HUDEP-2 (cell line): ENCODE measurements at regions not wholly inside any gene's neighbourhood (a gene's known extent, or its start where the extent isn't known, plus 50 kb on each side); places are given as distances from the start of the nearest gene placed in this dataset.

Source experiments
- DNase-seq, 76 experiments: peaks; one replicate each; lab custom pipeline; 2025; ENCODE audit not compliant: unreplicated experiment in 76 of 76; lab: John Stamatoyannopoulos, UW

DNA sequence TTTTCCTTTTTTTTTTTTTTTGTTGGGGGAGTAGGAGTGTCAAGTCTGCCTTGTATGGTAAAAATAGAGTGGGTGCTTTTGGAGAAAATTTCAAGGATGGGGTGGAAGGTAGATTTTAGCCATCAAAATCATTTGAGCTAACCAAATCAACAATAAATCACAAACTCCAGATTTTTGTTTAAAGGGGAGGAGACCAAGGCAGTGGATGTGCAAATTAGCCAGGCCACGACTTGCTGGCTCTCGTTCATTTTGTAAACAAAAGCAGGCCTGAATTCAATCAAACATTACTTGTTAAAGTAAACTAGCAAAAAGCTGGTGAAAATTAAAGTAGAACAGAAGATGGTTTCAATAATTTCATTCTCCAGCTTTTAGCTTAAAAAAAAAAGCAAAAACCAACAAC, 387.2 kb downstream of the BMP4 start:
- DNase-seq: no peak

DNA sequence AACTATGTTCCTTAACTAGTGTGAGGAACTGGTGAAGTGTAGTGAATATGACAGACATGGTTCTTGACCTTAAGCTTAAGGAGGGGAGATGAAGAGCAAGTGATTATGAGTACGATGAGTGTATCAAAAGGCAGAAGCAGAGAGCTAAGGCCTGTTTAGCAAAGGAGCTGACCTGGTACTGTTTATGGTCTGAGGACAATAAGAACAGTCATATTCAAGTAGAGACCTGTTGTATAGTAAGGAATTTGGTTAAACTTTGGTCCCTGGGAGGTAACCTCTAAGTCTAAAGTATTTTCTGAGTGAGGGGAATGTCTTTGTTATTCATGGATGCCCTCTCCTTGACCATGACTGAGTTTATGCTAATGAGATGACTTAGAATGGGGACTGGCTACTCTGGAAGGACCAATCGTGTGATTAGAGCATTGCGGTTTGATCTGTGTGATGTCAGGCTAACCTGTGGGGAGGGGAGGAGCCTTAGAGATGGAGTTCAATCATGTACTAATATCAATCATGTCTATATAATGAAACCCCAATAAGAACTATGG, 389.3 kb downstream of the BMP4 start:
- DNase-seq: no peak

DNA sequence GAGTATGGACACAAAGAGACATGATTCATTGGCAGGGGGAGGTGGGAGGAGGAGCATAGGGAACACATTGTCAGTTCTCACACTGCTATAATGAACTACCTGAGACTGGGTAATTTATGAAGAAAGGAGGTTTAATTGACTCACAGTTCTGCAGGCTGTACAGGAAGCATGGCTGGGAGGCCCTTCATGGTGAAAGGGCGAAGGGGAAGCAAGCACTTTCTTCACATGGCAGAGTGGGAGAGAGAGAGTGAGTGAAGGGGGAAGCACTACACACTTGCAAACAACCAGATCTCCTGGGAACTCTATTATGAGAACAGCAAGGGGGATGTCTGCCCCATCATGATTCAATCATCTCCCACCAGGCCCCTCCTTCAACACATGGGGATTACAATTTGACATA, 391.8 kb downstream of the BMP4 start:
- DNase-seq: no peak

DNA sequence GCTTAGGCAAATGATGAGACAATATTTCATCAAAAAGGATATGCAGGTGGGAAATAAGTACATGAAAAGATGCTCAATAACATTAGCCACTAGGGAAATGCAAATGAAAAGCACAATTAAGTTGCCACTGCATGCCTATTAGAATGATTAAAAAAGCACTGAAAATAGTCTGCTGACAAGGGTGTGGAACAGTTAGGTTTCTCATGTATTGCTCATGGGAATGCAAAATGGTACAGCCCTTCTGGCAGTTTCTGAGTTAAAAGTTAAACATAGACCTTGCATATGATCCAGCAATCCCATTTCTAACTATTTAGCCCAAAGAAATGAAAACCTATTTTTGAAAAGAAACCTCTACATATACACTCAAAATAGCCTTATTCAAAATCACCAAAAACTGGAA, 393.0 kb downstream of the BMP4 start:
- DNase-seq: no peak

DNA sequence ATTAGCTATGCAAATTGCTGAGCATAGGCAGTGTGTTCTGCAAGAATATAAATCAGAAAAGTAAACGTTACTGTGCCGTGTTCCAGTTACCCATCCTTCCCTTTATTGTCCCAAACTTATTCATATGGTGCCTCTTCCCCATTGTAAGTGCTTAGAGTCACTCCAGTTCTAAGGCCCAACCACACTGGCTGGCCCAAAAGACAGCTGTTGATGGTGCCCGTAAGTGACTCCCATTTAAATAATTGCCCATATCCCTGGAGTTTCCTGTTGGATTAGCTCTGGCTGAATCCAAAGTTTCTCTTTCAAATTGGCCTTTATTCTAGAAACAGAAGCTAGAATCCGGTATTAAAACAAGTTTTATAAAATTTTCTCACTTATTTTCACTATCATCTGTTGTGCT, 400.1 kb upstream of the DDHD1 start:
- no peak for DNase-seq

DNA sequence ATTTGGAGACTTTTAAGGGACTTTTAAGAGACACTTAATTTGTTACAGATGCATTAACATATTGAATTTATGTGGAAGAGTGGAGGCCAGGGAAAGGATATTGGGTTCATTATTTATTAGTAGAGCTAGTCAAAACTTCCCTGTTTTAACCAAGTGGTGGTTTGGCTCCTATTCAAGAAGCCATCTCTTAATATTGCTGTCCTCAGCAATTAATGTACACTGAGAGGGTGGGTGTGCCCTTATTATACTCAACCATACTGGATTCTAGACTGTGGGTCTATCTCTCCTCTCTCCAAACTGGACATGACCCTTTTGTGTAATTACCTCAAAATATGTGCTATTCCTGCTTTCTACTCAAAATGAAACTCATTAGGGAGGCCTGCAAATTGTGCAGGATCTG, 398.7 kb upstream of the DDHD1 start:
- DNase-seq: no peak

DNA sequence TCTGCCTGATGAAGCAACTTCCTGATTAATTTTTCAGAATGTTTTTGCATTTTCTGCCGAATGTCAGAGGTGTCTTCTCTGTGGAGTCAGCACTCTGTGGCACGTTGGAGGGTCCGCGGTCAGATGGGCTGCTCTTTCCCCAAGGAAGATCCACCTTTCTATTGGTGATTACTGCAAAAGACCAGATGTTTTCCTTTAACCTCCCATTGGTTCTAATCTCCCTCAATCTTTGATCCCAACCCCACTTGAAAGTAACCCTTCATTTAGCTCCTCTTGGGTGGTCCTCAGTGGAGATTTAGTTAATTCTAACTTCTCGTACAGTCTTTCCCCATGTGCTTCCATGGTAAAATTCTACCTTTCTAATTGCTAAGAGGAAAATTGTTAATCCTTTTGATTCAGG, 397.7 kb upstream of the DDHD1 start:
- DNase-seq: no peak

DNA sequence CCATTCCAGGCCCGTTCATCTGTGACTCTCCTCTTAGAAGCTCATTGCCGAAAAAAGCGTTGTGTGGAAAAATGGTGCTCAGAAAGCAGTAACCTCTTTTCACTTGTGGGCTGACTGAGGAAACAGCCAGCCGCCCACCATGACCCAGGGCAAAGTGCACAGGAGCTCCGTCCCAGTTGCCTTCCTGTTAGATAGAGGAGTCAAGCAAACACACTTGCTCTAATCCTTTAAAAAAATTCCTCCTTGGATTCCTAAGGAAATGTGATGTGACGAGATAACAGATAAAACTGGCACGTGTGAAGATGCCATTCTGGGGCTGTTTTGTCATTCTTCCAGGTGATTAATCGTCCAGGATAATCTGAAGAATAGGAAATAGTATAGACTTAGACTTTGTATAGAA, 396.8 kb upstream of the DDHD1 start:
- DNase-seq: no peak

DNA sequence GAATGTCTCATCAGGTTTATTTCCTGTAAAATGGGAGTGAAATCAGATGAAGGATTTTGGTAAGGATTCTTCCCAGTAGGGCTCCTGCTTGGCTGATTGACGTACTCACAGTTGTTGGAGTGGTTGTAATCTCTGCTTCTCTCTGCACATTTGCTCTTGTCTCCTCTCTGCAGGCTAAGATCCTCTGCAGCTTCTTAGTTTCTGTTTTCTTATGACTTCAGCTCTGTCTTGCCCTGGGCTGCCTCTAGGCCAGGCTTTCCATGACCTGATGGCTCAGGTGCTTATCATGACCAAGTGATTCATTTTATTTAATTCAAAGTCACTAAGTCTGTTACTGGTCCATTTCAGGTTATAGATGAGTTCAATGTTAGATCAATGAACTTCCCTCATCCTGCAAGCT, 394.5 kb upstream of the DDHD1 start:
- no peak for DNase-seq

DNA sequence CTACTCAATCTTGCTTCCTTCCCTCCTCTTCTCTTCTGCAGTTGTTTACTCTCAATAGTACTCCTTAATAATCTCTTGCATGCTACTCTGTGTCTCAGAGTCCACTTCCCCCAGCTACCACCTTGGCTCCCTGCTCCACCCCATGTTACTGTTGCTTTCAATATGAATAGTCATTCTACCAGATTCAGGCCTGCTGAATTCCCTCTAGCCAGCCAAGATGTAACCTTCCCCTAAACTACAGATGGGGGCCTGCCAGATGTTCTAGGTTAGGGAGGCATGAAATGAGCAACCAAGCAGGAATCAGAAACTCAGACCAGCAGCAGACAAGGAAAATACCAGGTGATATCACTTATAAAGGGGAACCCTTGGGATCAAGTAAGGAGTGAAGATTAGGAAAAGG, 392.1 kb upstream of the DDHD1 start:
- no peak for DNase-seq

DNA sequence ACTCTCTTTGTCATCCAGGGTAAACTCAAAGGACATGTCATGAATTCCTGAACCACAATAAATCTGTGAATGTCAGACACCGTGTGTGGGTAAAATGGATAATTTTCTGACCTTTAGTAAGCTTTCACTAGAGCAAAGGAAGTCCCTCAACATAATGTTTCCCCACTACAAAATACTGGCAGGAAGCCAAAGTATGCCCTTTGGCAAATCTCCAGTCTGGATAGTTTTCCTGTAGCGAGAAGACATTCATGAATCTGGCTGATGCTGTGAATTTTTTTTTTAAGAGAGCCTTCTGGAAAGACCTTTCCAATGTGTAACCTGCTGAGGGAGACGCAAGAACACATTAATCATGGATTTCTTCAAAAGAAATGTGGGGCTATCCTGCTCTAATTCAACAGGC, 389.6 kb upstream of the DDHD1 start:
- DNase-seq: no peak

DNA sequence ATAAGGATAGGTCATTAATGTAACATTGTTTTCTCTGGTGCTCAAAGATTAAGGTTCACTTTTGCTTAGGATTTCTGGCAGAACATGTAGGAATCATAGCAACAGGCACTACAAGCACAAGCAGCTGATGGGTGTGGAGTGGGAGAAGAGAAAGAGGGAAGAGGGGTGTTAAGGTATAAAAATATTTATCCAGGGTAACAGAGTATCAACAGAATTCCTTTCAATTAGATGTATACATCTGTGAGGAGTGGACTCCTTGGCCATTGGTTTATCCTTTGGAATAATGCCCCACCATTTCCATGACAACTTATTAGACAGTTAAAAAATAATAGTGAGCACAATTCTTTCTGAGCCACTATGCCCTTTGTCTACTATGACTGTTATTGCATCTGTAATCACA, 388.3 kb upstream of the DDHD1 start:
- DNase-seq: no peak

DNA sequence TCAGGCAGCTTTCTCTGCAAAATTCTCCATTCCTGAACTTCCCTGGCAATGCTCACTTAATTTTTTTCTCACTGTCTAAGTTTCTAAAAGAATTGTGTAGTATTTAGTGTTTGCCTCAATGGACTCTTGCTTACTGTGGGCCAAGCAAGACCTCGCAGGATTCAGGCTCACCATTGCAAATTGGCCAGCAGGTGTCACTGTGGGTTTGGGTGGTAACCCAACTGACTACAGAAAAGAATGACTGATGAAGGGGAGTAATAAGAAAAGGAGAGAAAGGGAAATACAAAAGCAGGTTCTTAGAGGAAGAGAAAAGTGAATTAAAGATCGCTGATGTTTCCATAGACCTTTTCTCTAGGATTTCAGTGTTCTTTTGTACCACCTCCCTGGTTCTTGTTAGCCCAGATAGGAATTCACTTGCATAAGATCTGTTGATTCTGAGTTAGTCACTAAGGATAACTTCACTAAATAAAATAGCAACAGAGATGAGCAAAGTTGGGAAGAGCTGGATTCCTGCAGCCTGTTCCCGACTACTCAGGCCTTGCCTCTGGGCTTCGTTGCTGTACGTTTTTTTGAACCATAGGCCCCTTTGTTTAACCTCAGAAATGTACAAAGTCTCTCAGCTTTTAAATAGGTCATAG, 386.5 kb upstream of the DDHD1 start:
- DNase-seq: peak in 52 of 76 experiments; percentile 1 to 66 (median 19)

DNA sequence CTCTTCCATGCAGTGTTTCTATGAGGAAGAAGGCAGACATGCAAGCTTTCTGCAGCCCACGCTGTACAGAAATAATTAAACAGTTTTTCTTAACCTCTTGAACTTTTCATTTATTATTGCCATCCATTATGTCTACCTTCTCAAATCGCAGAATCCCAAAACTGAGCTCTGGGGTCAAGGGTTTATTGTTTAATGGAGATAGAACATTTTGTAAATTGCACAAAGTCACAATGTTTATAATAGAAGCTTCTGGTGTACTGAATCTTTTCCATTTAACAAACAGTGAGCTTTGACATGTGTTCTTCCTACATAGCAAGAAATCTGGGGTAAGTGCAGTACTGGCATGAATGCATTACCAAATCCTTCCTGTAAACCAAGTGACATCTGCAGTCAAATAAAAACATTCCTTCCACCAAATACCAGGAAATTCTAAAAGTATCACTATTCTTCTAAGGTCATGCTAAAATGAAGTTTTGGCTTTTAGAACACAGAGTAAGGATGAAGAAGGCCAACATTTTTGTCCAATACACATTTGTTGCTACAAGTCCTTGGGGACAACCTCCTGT, 385.3 kb upstream of the DDHD1 start:
- DNase-seq: no peak

DNA sequence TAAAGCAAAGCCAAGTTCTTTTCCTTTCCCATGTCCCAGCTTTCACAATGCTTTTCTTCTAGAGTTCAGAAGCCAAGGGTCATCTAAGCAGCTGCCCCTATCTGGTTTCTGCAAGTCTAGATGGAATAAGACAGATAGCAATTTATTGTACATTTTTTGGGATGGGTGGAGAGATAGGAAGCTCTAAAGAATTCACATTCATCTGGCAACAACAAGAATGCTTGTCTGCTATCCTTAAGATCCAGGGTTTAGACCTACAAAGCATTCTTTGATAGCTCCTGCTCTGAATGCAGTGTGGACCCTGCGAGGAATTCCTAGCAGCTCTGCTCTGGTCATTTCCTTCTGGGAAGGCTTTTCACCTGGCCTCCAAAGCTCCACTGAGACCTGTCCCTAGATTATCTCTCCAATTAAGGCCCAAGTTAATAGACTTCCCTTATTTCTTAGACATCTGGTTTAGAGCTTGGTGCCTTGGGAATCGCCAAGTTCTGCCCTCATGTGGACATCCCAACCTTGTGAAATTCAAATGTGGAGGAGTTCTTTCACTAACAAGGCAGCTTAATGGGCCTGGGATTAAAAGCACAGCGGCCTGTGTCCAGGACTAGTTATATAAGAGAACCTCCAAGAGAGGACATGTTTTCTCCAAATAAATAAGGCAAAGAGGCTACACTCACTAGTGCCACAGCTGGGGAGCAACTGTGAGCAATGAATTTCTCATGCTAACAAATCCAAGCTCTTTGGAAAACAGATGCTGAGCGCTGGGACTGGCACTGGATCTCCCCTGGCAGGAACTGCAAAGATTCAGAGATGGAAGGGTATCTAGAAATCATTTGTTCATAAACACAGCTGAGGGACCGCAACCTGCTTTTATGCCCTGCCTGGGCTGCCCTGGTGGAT, 384.5 kb upstream of the DDHD1 start:
- no peak for DNase-seq

DNA sequence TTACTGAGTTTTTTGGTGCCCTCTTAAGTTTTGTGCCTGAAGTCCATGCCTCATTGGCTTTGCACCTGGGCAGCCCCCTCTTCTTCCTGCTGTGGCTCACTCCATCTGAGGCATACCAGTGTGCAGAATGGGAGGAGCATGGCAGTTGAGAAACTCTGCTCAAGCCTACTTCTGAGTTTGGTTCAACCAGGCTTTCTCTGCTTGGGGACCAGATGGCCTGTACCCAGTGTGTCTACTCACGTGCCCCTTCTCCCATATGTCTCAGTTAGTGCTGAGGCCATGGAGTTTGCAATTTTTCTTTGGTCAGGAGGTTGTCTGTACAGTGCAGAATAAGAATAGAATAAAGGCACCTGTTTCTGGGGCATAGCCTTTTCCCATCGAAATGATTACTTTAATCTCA, 383.3 kb upstream of the DDHD1 start:
- no peak for DNase-seq

DNA sequence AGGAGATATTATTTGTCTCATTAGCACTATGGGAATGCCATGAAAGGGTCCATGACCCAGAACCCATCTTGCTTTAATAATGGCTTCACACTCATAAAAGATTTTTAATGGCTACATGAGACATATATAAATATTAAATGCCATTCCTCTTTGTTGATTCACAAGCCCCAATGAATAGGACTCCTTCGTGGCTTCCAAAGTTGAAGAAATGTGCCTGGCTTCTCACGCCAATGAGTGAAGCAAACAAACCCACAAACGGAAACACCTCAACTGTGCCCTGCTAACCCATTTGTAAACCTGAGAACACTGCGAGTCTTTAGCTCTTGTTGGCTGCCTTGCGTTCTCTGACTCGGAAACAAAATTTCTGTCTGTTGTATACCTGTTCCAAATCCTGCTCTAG, 381.7 kb upstream of the DDHD1 start:
- DNase-seq: no peak

DNA sequence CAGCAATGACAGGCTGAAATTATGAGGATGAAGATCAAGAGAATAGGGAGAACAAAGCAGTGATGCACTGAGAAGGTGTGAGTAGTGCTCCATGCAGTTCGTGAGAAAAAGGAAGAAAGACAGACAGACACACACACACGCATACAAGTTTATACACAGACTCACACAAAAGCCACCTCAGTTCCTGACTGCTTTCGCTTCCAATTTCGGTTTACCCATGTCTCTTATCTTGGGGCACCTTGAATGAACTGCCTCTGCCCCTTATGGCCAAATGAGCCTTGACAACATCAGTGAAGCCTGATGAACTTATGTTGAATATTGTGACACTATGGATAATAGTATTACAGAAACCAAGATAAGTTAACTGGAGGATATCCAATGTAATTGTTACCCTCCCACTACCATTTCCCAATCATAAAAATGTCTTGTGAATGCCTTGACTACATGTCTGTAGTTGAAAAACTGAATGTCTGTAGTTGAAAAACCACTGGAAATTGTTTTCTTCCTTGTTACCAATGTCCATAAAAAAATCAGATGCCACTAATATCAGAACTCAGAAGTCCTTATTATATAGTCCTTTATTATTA, 380.4 kb upstream of the DDHD1 start:
- no peak for DNase-seq

DNA sequence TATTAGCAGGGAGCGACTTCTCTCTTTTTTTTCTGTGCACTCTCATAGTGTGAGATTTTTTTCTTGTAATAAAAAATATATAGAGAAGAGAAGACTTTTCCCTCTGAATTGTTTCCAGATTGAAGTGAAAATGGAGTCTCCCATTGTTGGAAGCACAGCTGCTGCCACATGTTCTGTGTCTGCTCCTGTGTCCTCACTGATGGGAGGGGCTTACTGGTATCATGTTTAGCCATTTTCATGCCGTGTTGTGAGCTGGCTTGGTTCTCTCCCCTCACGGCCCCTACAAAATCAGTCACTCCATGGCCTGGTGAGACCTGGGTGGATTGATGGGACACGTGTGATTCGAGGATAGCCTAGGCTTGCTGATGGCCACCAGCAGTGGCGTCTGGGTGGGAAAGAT, 379.7 kb upstream of the DDHD1 start:
- no peak for DNase-seq

DNA sequence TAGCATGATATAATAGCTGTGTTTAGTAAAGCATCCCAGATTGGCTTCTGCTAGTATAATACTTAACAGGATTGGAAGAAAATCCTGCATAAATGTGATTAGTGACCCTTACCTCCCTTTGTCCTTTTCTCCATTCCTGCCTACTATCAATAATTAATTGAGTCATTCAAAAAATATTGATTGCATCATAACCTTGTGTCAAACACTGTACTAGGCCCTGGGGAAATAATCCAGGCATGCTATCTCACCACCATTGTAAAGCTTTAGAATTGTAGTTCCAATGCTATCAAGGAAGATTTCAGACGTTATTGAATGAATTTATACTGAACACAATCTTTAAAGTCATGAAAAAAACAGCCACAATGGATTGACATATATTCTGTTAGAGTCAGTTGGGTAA, 378.6 kb upstream of the DDHD1 start:
- DNase-seq: no peak

DNA sequence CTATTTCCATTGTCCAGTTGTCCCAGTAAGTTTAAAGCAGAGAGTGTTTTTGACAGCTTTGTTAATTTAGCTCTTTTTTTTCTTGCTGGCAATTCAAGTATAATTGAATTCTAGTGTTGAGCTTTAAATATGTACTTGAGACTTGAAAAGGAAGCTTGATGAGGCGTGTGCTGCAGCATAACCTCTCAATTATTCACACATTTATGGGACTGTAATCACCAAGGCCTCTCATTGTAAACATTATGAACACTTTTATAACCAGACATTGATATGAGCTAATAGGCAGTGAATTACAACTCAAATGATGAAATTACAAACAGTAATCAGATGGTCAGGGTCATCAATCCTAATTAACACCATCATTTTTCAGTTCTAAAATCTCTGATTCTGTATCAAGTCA, 378.0 kb upstream of the DDHD1 start:
- DNase-seq: no peak
